ENCODE measurements at regions not wholly inside any gene's neighbourhood (a gene's known extent, or its start where the extent isn't known, plus 50 kb on each side); places are given as distances from the start of the nearest gene placed in this dataset.

- DNase-seq (ENCODE audit: extremely low spot score) = no peak
- Histone ChIP-seq H3K9me3 (no peaks in the 10 kb centered on the region), H3K4me1 (no peaks in the 10 kb centered on the region), H3K27me3 (no peaks in the 10 kb centered on the region), H3K4me3 (no peak overlapping the region), H3K27ac (replicated peaks in 1 of 4) (no peak overlapping the region), H3K36me3 (no peaks in the 10 kb centered on the region)
- WGBS = no CpG with 5 or more reads among the region's 6 CpGs
- no peak for TF ChIP-seq CTCF (IDR thresholded peaks at IDR 0.05)
- no peak for TF ChIP-seq POLR2A (IDR thresholded peaks at IDR 0.05; ENCODE audit: low read depth)
- no peak for TF ChIP-seq POLR2AphosphoS5 (IDR thresholded peaks at IDR 0.05)
- no peak for TF ChIP-seq EP300 (IDR thresholded peaks at IDR 0.05)
- intact Hi-C loops (cut with DNase I) = no loop called here
Observed at GRCh38 chr13:70386919-70387318, 278.7 kb upstream of the KLHL1 start.

GRCh38 chr13:70385852-70386251 lies 277.6 kb upstream of the KLHL1 start:
- no peak overlapping the region for H3K27ac ChIP-seq (replicated peaks in 1 of 4)
- TF ChIP-seq CTCF (IDR thresholded peaks at IDR 0.05) = no peak
- TF ChIP-seq POLR2A (IDR thresholded peaks at IDR 0.05; ENCODE audit: low read depth) = no peak
- no peak for TF ChIP-seq EP300 (IDR thresholded peaks at IDR 0.05)
- no peak for TF ChIP-seq POLR2AphosphoS5 (IDR thresholded peaks at IDR 0.05)
- WGBS = 100% methylated on average over 1 of the region's 4 CpGs
- H3K36me3 ChIP-seq = no peaks in the 10 kb centered on the region
- H3K9me3 ChIP-seq = no peaks in the 10 kb centered on the region
- intact Hi-C loops (cut with DNase I) = no loop called here
- H3K4me1 ChIP-seq = no peaks in the 10 kb centered on the region
- H3K27me3 ChIP-seq = no peaks in the 10 kb centered on the region
- H3K4me3 ChIP-seq = no peak overlapping the region
- DNase-seq (ENCODE audit: extremely low spot score) = no peak

GRCh38 chr13:70384156-70384555 lies 275.9 kb upstream of the KLHL1 start:
- intact Hi-C loops (cut with DNase I) = no loop called here

GRCh38 chr13:70380809-70381208 lies 272.6 kb upstream of the KLHL1 start:
- H3K4me1 ChIP-seq = no peaks in the 10 kb centered on the region
- no peak overlapping the region for H3K27ac ChIP-seq (replicated peaks in 1 of 4)
- intact Hi-C loops (cut with DNase I) = no loop called here
- no peak overlapping the region for H3K4me3 ChIP-seq
- no peak for DNase-seq (ENCODE audit: extremely low spot score)
- H3K36me3 ChIP-seq = no peaks in the 10 kb centered on the region
- no peak for TF ChIP-seq EP300 (IDR thresholded peaks at IDR 0.05)
- TF ChIP-seq CTCF (IDR thresholded peaks at IDR 0.05) = no peak
- no peak for TF ChIP-seq POLR2AphosphoS5 (IDR thresholded peaks at IDR 0.05)
- TF ChIP-seq POLR2A (IDR thresholded peaks at IDR 0.05; ENCODE audit: low read depth) = no peak
- no peaks in the 10 kb centered on the region for H3K27me3 ChIP-seq
- 80% methylated on average over 2 of the region's 2 CpGs for WGBS
- no peaks in the 10 kb centered on the region for H3K9me3 ChIP-seq

More at GRCh38 chr13:70384156-70384555, 275.9 kb upstream of the KLHL1 start:
- no peak overlapping the region for H3K27ac ChIP-seq (replicated peaks in 1 of 4)
- DNase-seq (ENCODE audit: extremely low spot score) = no peak
- WGBS = 89% methylated on average over 3 of the region's 3 CpGs
- TF ChIP-seq CTCF (IDR thresholded peaks at IDR 0.05) = no peak
- no peaks in the 10 kb centered on the region for H3K36me3 ChIP-seq
- no peaks in the 10 kb centered on the region for H3K4me1 ChIP-seq
- H3K4me3 ChIP-seq = no peak overlapping the region
- H3K27me3 ChIP-seq = no peaks in the 10 kb centered on the region
- H3K9me3 ChIP-seq = no peaks in the 10 kb centered on the region

- DNase-seq (ENCODE audit: extremely low spot score) = no peak
- TF ChIP-seq CTCF (IDR thresholded peaks at IDR 0.05) = no peak
- no peak for TF ChIP-seq POLR2AphosphoS5 (IDR thresholded peaks at IDR 0.05)
- no peak for TF ChIP-seq POLR2A (IDR thresholded peaks at IDR 0.05; ENCODE audit: low read depth)
- no peak for TF ChIP-seq EP300 (IDR thresholded peaks at IDR 0.05)
- intact Hi-C loops (cut with DNase I) = no loop called here
Observed at GRCh38 chr13:70375718-70376117, 267.5 kb upstream of the KLHL1 start.

More at GRCh38 chr13:70375718-70376117, 267.5 kb upstream of the KLHL1 start:
- no peaks in the 10 kb centered on the region for H3K9me3 ChIP-seq
- H3K27ac ChIP-seq (replicated peaks in 1 of 4) = no peak overlapping the region
- H3K4me3 ChIP-seq = no peak overlapping the region
- no peaks in the 10 kb centered on the region for H3K36me3 ChIP-seq
- WGBS = 83% methylated on average over 2 of the region's 2 CpGs
- no peaks in the 10 kb centered on the region for H3K27me3 ChIP-seq
- H3K4me1 ChIP-seq = no peaks in the 10 kb centered on the region

All from esophagus muscularis mucosa (tissue), 4 donors.